ENCODE measurements at regions not wholly inside any gene's neighbourhood (a gene's known extent, or its start where the extent isn't known, plus 50 kb on each side); places are given as distances from the start of the nearest gene placed in this dataset.

DNA sequence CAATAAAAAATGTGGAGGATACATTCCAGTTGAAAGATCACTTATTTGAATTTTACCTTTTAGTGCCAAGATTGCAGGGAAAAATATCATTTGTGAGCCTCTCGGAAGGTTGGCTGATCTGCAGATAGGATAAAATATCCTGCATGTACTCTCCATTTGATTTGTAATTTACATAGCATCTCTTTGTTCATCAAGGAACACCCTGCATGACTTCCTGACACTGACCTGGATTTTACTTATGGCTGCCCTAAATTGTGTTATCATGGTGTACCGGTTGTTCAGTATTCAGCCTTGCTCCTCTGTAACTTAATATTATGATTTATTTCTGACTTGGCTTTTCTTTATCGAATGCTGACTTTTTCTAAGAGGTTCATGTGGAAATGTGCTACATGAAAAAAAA, 226.4 kb downstream of the PIK3C3 start:
- H3K9me3 Mint-ChIP-seq (ENCODE audit: low read depth, unreplicated experiment) = peaks cover 10% of the 10 kb centered on the region
- CTCF ChIA-PET = no interaction called here
- H3K4me3 Mint-ChIP-seq (ENCODE audit: low read depth, unreplicated experiment) = no peak overlapping the region
- TF ChIP-seq, protein P1, sequence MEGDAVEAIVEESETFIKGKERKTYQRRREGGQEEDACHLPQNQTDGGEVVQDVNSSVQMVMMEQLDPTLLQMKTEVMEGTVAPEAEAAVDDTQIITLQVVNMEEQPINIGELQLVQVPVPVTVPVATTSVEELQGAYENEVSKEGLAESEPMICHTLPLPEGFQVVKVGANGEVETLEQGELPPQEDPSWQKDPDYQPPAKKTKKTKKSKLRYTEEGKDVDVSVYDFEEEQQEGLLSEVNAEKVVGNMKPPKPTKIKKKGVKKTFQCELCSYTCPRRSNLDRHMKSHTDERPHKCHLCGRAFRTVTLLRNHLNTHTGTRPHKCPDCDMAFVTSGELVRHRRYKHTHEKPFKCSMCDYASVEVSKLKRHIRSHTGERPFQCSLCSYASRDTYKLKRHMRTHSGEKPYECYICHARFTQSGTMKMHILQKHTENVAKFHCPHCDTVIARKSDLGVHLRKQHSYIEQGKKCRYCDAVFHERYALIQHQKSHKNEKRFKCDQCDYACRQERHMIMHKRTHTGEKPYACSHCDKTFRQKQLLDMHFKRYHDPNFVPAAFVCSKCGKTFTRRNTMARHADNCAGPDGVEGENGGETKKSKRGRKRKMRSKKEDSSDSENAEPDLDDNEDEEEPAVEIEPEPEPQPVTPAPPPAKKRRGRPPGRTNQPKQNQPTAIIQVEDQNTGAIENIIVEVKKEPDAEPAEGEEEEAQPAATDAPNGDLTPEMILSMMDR (IDR thresholded peaks at IDR 0.05; ENCODE audit: unreplicated experiment) = no peak
- intact Hi-C loops (cut with micrococcal nuclease; ENCODE audit: unreplicated experiment) = no loop called here
- no peaks in the 10 kb centered on the region for H3K4me1 Mint-ChIP-seq (ENCODE audit: low read depth, unreplicated experiment)
- H3K27ac Mint-ChIP-seq (ENCODE audit: unreplicated experiment) = no peak overlapping the region
- no TSS peak for BruUV-seq (replicated peaks)
- no peaks in the 10 kb centered on the region for H3K36me3 Mint-ChIP-seq (ENCODE audit: insufficient read depth, unreplicated experiment)
- no peaks in the 10 kb centered on the region for H3K27me3 Mint-ChIP-seq (ENCODE audit: unreplicated experiment)
- DNase-seq = no peak

DNA sequence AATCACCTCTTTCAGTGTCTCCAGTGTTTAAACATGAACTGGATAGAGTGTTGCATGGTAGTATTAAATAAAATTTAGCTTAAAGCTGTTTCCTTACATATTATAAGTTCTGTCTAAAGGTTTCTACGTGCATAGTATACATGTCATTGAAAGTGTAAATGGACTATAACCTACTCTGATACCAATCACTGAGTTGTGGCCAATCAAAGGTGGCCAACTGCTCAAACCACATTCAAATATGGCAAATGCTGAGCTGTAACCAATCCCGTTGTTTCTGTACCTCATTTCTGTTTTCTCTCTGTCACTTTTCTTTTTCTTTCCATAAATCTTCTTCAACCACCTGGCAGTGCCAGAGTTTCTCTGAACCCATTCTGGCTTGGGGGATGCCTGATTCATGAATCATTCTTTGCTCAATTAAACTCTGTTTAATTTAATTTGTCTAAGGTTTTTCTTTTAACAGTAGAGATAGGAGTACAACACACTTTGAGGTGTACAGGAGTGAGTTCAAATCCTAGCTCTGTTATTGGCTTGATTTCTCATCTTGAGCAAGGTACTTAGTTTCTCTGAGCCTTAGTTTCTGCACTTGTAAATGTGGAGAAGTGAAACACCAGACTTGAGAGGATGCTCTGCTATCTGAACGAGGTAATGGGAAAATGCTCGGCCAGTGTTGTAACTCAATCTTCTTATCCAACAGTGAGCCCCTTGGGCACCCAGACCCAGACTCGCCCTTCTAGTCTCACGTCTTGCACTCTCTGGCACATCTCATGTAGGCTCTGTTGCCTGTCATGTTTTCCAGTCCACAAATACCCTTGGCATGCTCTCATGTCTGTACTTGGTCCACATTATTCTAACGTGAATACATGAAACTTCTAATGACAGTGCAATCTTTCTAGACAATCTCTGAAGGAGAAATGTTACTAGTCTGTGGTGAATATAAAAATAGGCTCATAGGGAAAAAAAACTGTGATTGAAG, 228.0 kb downstream of the PIK3C3 start:
- Mint-ChIP-seq H3K27me3 (ENCODE audit: unreplicated experiment) (no peaks in the 10 kb centered on the region), H3K27ac (ENCODE audit: unreplicated experiment) (no peak overlapping the region), H3K9me3 (ENCODE audit: low read depth, unreplicated experiment) (peaks cover 9% of the 10 kb centered on the region), H3K4me1 (ENCODE audit: low read depth, unreplicated experiment) (no peaks in the 10 kb centered on the region), H3K4me3 (ENCODE audit: low read depth, unreplicated experiment) (no peak overlapping the region), H3K36me3 (ENCODE audit: insufficient read depth, unreplicated experiment) (no peaks in the 10 kb centered on the region)
- BruUV-seq (replicated peaks) = no TSS peak
- TF ChIP-seq, protein P1 (IDR thresholded peaks at IDR 0.05; ENCODE audit: unreplicated experiment) = no peak
- CTCF ChIA-PET = no interaction called here
- DNase-seq = no peak
- intact Hi-C loops (cut with micrococcal nuclease; ENCODE audit: unreplicated experiment) = no loop called here

DNA sequence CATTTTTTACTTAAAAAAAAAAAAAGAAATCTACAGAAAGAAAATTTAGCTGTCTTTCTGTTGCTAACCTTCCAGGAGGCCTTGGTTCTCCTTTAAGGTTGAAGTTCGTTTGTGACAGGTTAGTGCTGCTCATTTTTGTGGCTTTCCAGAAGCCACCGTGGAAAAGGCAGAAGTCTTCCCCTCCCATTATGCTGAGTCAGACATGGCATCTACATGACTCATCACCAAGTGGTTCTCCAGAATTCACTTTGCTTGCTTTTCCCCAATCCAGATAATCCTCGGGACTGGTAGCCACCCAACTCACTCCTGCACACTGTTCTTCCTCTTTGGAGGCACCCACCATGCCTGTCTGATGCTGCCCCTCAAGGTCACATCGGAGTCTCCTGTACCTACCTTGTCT, 228.7 kb downstream of the PIK3C3 start:
- CTCF ChIA-PET = no interaction called here
- peak; percentile 1 for DNase-seq
- no TSS peak for BruUV-seq (replicated peaks)
- H3K36me3 Mint-ChIP-seq (ENCODE audit: insufficient read depth, unreplicated experiment) = no peaks in the 10 kb centered on the region
- H3K9me3 Mint-ChIP-seq (ENCODE audit: low read depth, unreplicated experiment) = peaks cover 7% of the 10 kb centered on the region
- no peaks in the 10 kb centered on the region for H3K4me1 Mint-ChIP-seq (ENCODE audit: low read depth, unreplicated experiment)
- TF ChIP-seq, protein P1 (IDR thresholded peaks at IDR 0.05; ENCODE audit: unreplicated experiment) = no peak
- H3K4me3 Mint-ChIP-seq (ENCODE audit: low read depth, unreplicated experiment) = no peak overlapping the region
- intact Hi-C loops (cut with micrococcal nuclease; ENCODE audit: unreplicated experiment) = no loop called here
- H3K27ac Mint-ChIP-seq (ENCODE audit: unreplicated experiment) = no peak overlapping the region
- H3K27me3 Mint-ChIP-seq (ENCODE audit: unreplicated experiment) = no peaks in the 10 kb centered on the region

DNA sequence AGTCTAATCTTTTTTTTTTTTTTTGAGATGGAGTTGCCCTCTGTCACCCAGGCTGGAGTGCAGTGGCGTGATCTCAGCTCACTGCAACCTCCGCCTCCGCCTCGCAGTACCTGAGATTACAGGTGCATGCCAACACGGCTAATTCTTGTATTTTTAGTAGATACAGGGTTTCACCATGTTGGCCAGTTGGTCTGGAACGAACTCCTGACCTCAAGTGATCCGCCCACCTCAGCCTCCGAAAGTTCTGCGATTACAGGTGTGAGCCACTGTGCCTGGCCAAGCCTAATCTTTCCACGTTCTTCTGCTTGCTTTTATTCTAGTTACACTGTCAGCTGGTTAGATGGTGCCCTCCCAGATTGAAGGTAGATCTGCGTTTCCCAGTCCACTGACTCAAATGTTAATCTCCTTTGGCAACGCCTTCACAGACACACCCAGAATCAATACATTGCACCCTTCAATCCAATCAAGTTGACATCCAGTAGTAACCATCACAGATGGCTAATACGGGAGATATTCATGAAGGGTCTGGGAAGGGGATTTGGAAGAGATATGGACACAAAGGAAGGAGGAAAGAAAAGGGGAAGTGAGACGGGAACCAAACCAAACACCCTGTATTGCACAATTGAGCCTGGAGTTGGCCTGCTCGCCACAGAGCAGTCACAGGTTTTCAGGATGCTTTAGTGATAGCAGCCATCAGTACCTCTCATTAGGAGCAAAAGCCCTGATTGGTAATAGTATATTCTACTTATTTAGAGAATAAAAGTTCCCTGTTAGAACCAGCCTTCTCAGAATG, 229.8 kb downstream of the PIK3C3 start:
- TF ChIP-seq, protein P1 (IDR thresholded peaks at IDR 0.05; ENCODE audit: unreplicated experiment) = no peak
- Mint-ChIP-seq H3K9me3 (ENCODE audit: low read depth, unreplicated experiment) (peaks cover 15% of the 10 kb centered on the region), H3K4me3 (ENCODE audit: low read depth, unreplicated experiment) (no peak overlapping the region), H3K4me1 (ENCODE audit: low read depth, unreplicated experiment) (no peaks in the 10 kb centered on the region), H3K36me3 (ENCODE audit: insufficient read depth, unreplicated experiment) (no peaks in the 10 kb centered on the region), H3K27ac (ENCODE audit: unreplicated experiment) (no peak overlapping the region), H3K27me3 (ENCODE audit: unreplicated experiment) (no peaks in the 10 kb centered on the region)
- intact Hi-C loops (cut with micrococcal nuclease; ENCODE audit: unreplicated experiment) = no loop called here
- CTCF ChIA-PET = no interaction called here
- no TSS peak for BruUV-seq (replicated peaks)
- DNase-seq = no peak
